HEK293T (cell line): ENCODE measurements at regions not wholly inside any gene's neighbourhood (a gene's known extent, or its start where the extent isn't known, plus 50 kb on each side); places are given as distances from the start of the nearest gene placed in this dataset.
A peak's percentile ranks its signal among the peaks of the same experiment; 100 is the strongest.

Experiments
- CTCF ChIA-PET: fragments of 350-600 bp; formaldehyde crosslinking; extraction: SDS; loops from one replicate; lab custom pipeline; 2021; ENCODE audit warnings: antibody characterized with exemption, inconsistent platforms; lab: Yijun Ruan, JAX
- POLR2A ChIA-PET: fragments of 350-600 bp; formaldehyde crosslinking; extraction: SDS; loops from one replicate; lab custom pipeline; 2020; ENCODE audit warnings: antibody characterized with exemption, inconsistent platforms; lab: Yijun Ruan, JAX
- DNase-seq: peaks from one replicate; pipeline ENCODE4 v3.0.0; 2012; ENCODE audit warnings: mixed read lengths; ENCODE audit errors: extremely low spot score
- ARNT ChIP-seq: fragments of 450-650 bp; IDR thresholded peaks from 2 replicates; pipeline ENCODE4 v1.6.1; 2017; ENCODE audit warnings: mild to moderate bottlenecking
- BHLHE40 ChIP-seq: fragments of 450-650 bp; IDR thresholded peaks from 2 replicates; pipeline ENCODE4 v1.6.1; 2016; ENCODE audit warnings: mild to moderate bottlenecking, moderate library complexity, borderline replicate concordance
- CTBP1 ChIP-seq: fragments of 450-650 bp; IDR thresholded peaks from 2 replicates; pipeline ENCODE4 v1.6.1; 2016; ENCODE audit warnings: borderline replicate concordance
- ELF4 ChIP-seq: fragments of 450-650 bp; IDR thresholded peaks from 2 replicates; pipeline ENCODE4 v1.6.1; 2017; ENCODE audit warnings: antibody characterized with exemption
- FOXA1 ChIP-seq: fragments of 450-650 bp; IDR thresholded peaks from 2 replicates; pipeline ENCODE4 v1.6.1; 2016; ENCODE audit warnings: mild to moderate bottlenecking
- FOXK2 ChIP-seq: fragments of 450-650 bp; IDR thresholded peaks from 2 replicates; pipeline ENCODE4 v1.6.1; 2016; ENCODE audit warnings: mild to moderate bottlenecking
- FOXM1 ChIP-seq: fragments of 450-650 bp; IDR thresholded peaks from 2 replicates; pipeline ENCODE4 v1.6.1; 2017; ENCODE audit warnings: mild to moderate bottlenecking, borderline replicate concordance
- HDGF ChIP-seq: fragments of 450-650 bp; IDR thresholded peaks from 2 replicates; pipeline ENCODE4 v1.6.1; 2017; ENCODE audit warnings: antibody characterized with exemption, borderline replicate concordance
- L3MBTL2 ChIP-seq: fragments of 450-650 bp; conservative IDR thresholded peaks from 2 replicates; pipeline ENCODE4 v1.6.1; 2016; ENCODE audit warnings: mild to moderate bottlenecking
- LEF1 ChIP-seq: fragments of 450-650 bp; IDR thresholded peaks from 2 replicates; pipeline ENCODE4 v1.6.1; 2017; ENCODE audit warnings: mild to moderate bottlenecking, borderline replicate concordance
- NFRKB ChIP-seq: fragments of 450-650 bp; IDR thresholded peaks from 2 replicates; pipeline ENCODE4 v1.6.1; 2016; ENCODE audit warnings: mild to moderate bottlenecking, moderate library complexity
- PKNOX1 ChIP-seq: fragments of 450-650 bp; IDR thresholded peaks from 2 replicates; pipeline ENCODE4 v1.6.1; 2016
- SP1 ChIP-seq: fragments of 450-650 bp; IDR thresholded peaks from 2 replicates; pipeline ENCODE4 v1.6.1; 2017
- SUZ12 ChIP-seq: fragments of 450-650 bp; IDR thresholded peaks from 2 replicates; pipeline ENCODE4 v1.6.1; 2016; ENCODE audit warnings: mild to moderate bottlenecking
- TARDBP ChIP-seq: fragments of 450-650 bp; IDR thresholded peaks from 2 replicates; pipeline ENCODE4 v1.6.1; 2016
- ZNF384 ChIP-seq: fragments of 450-650 bp; IDR thresholded peaks from 2 replicates; pipeline ENCODE4 v1.6.1; 2016

- no peak for TF ChIP-seq SUZ12
- no peak for TF ChIP-seq HDGF
- TF ChIP-seq TARDBP: no peak
- no peak for TF ChIP-seq ELF4
- TF ChIP-seq FOXM1: no peak
- peak; percentile 92 for TF ChIP-seq PKNOX1
- ChIA-PET POLR2A (interaction anchor here (1.1 kb wide), 1 partner anchor 176 kb away, joined by 4 read pairs; no protein-coding TSS in a partner anchor), CTCF (interaction anchor here (0.9 to 1.3 kb wide), 2 partner anchors 12 to 16 kb away, joined by 3 to 5 read pairs; no protein-coding TSS in a partner anchor)
- DNase-seq: no peak
Measured at GRCh38 chr7:25832929-25833328, 319.1 kb upstream of the NFE2L3 start.

GRCh38 chr7:25834050-25834449, 317.9 kb upstream of the NFE2L3 start:
- TF ChIP-seq L3MBTL2 (no peak), FOXK2 (no peak), HDGF (no peak), SP1 (no peak), CTBP1 (no peak), LEF1 (no peak), FOXM1 (no peak), PKNOX1 (no peak), SUZ12 (no peak), NFRKB (no peak), ZNF384 (no peak), TARDBP (no peak), ARNT (no peak), BHLHE40 (no peak)
- ChIA-PET POLR2A (no interaction called here), CTCF (no interaction called here)
- DNase-seq: no peak

- no peak for DNase-seq
- POLR2A ChIA-PET: interaction anchor here (1.2 kb wide), 1 partner anchor 12 kb away, joined by 4 read pairs; no protein-coding TSS in a partner anchor
Measured at GRCh38 chr7:25835197-25835596, 316.8 kb upstream of the NFE2L3 start.

GRCh38 chr7:25839084-25839769, 312.8 kb upstream of the NFE2L3 start:
- CTCF ChIA-PET: interaction anchor here (0.6 to 1.8 kb wide), 6 partner anchors 8 to 1313 kb away, joined by 3 to 10 read pairs (median 4); partner anchors contain the start of gene HOXA3
- DNase-seq: peak; percentile 44
- no peak for TF ChIP-seq FOXK2
- TF ChIP-seq CTBP1: no peak
- no peak for TF ChIP-seq TARDBP
- TF ChIP-seq FOXA1: no peak
- no peak for TF ChIP-seq BHLHE40
- no peak for TF ChIP-seq SP1
- TF ChIP-seq ELF4: no peak
- TF ChIP-seq PKNOX1: no peak
- no peak for TF ChIP-seq HDGF
- TF ChIP-seq NFRKB: no peak
- no peak for TF ChIP-seq L3MBTL2
- TF ChIP-seq ZNF384: no peak
- TF ChIP-seq LEF1: no peak
- no peak for TF ChIP-seq SUZ12
- TF ChIP-seq FOXM1: no peak
- TF ChIP-seq ARNT: no peak
- POLR2A ChIA-PET: no interaction called here

More at GRCh38 chr7:25835197-25835596, 316.8 kb upstream of the NFE2L3 start:
- TF ChIP-seq ELF4: no peak
- no peak for TF ChIP-seq ARNT
- no peak for TF ChIP-seq FOXA1
- no peak for TF ChIP-seq TARDBP
- no peak for TF ChIP-seq ZNF384
- TF ChIP-seq CTBP1: no peak
- TF ChIP-seq FOXM1: no peak
- TF ChIP-seq PKNOX1: no peak
- no peak for TF ChIP-seq L3MBTL2
- no peak for TF ChIP-seq FOXK2
- TF ChIP-seq SP1: no peak
- no peak for TF ChIP-seq BHLHE40
- TF ChIP-seq NFRKB: no peak
- CTCF ChIA-PET: interaction anchor here (0.5 to 0.6 kb wide), 2 partner anchors 8 to 12 kb away, joined by 3 read pairs; no protein-coding TSS in a partner anchor

- POLR2A ChIA-PET: no interaction called here
- CTCF ChIA-PET: interaction anchor here (0.6 kb wide), 1 partner anchor 17 kb away, joined by 3 read pairs; no protein-coding TSS in a partner anchor
- DNase-seq: no peak
Measured at GRCh38 chr7:25840209-25840792, 311.7 kb upstream of the NFE2L3 start.

More at GRCh38 chr7:25840209-25840792, 311.7 kb upstream of the NFE2L3 start:
- no peak for TF ChIP-seq SP1
- TF ChIP-seq FOXA1: no peak
- no peak for TF ChIP-seq NFRKB
- no peak for TF ChIP-seq ZNF384
- TF ChIP-seq HDGF: no peak
- no peak for TF ChIP-seq FOXK2
